ENCODE measurements at regions not wholly inside any gene's neighbourhood (a gene's known extent, or its start where the extent isn't known, plus 50 kb on each side); places are given as distances from the start of the nearest gene placed in this dataset.

- Histone ChIP-seq H3K27ac (no peak overlapping the region), H3K36me3 (no peaks in the 10 kb centered on the region), H3K9ac (ENCODE audit: low read depth in 2 of 2, low read length in 2 of 2) (no peak overlapping the region), H3K27me3 (no peaks in the 10 kb centered on the region), H3K4me3 (no peak overlapping the region), H3K9me3 (no peaks in the 10 kb centered on the region), H3K4me1 (peaks cover 6% of the 10 kb centered on the region)
- TF ChIP-seq CTCF (IDR thresholded peaks at IDR 0.05): no peak
- intact Hi-C loops (cut with DNase I): loop anchor here (10.0 kb wide), 1 partner anchor 90 kb away; no protein-coding TSS in a partner anchor
- DNase-seq: no peak
Observed at GRCh38 chr15:49734831-49735508, 114.1 kb downstream of the DTWD1 start.

GRCh38 chr15:49737127-49737526 lies 116.3 kb downstream of the DTWD1 start:
- intact Hi-C loops (cut with DNase I): loop anchor here (10.0 kb wide), 1 partner anchor 88 kb away; no protein-coding TSS in a partner anchor

GRCh38 chr15:49741712-49742111 lies 120.9 kb downstream of the DTWD1 start:
- Histone ChIP-seq H3K36me3 (no peaks in the 10 kb centered on the region), H3K4me1 (no peaks in the 10 kb centered on the region), H3K27me3 (no peaks in the 10 kb centered on the region), H3K27ac (peak overlapping the region; percentile 81), H3K4me3 (no peak overlapping the region), H3K9me3 (no peaks in the 10 kb centered on the region), H3K9ac (ENCODE audit: low read depth in 2 of 2, low read length in 2 of 2) (no peak overlapping the region)
- intact Hi-C loops (cut with DNase I): no loop called here
- TF ChIP-seq CTCF (IDR thresholded peaks at IDR 0.05): no peak
- DNase-seq: peak; percentile 82

More at GRCh38 chr15:49737127-49737526, 116.3 kb downstream of the DTWD1 start:
- H3K9me3 ChIP-seq: no peaks in the 10 kb centered on the region
- no peak for TF ChIP-seq CTCF (IDR thresholded peaks at IDR 0.05)
- no peaks in the 10 kb centered on the region for H3K4me1 ChIP-seq
- no peak overlapping the region for H3K4me3 ChIP-seq
- H3K36me3 ChIP-seq: no peaks in the 10 kb centered on the region
- H3K9ac ChIP-seq (ENCODE audit: low read depth in 2 of 2, low read length in 2 of 2): no peak overlapping the region
- no peak overlapping the region for H3K27ac ChIP-seq
- no peak for DNase-seq
- H3K27me3 ChIP-seq: no peaks in the 10 kb centered on the region

- no peak for TF ChIP-seq CTCF (IDR thresholded peaks at IDR 0.05)
- peak; percentile 81 for DNase-seq
- Histone ChIP-seq H3K4me1 (no peaks in the 10 kb centered on the region), H3K9me3 (no peaks in the 10 kb centered on the region), H3K9ac (ENCODE audit: low read depth in 2 of 2, low read length in 2 of 2) (peak overlapping the region in 1 of 2 donors; percentile 51), H3K27me3 (no peaks in the 10 kb centered on the region), H3K27ac (peak overlapping the region; percentile 81), H3K36me3 (no peaks in the 10 kb centered on the region), H3K4me3 (no peak overlapping the region)
- intact Hi-C loops (cut with DNase I): no loop called here
Observed at GRCh38 chr15:49742381-49742780, 121.5 kb downstream of the DTWD1 start.

GRCh38 chr15:49747340-49747739 lies 126.5 kb downstream of the DTWD1 start:
- Histone ChIP-seq H3K27ac (no peak overlapping the region), H3K27me3 (no peaks in the 10 kb centered on the region), H3K9me3 (no peaks in the 10 kb centered on the region), H3K36me3 (no peaks in the 10 kb centered on the region), H3K4me3 (no peak overlapping the region), H3K9ac (ENCODE audit: low read depth in 2 of 2, low read length in 2 of 2) (no peak overlapping the region), H3K4me1 (no peaks in the 10 kb centered on the region)
- intact Hi-C loops (cut with DNase I): no loop called here
- TF ChIP-seq CTCF (IDR thresholded peaks at IDR 0.05): no peak
- no peak for DNase-seq
